HG02610 (cell line): ENCODE measurements at regions not wholly inside any gene's neighbourhood (a gene's known extent, or its start where the extent isn't known, plus 50 kb on each side); places are given as distances from the start of the nearest gene placed in this dataset.

ENCODE experiments used
- ATAC-seq: cut with Tn5 transposase; IDR thresholded peaks from one replicate; pipeline ENCODE4 v1.9.1; 2021; ENCODE audit warnings: mild to moderate bottlenecking, moderate library complexity; ENCODE audit not compliant: unreplicated experiment

DNA sequence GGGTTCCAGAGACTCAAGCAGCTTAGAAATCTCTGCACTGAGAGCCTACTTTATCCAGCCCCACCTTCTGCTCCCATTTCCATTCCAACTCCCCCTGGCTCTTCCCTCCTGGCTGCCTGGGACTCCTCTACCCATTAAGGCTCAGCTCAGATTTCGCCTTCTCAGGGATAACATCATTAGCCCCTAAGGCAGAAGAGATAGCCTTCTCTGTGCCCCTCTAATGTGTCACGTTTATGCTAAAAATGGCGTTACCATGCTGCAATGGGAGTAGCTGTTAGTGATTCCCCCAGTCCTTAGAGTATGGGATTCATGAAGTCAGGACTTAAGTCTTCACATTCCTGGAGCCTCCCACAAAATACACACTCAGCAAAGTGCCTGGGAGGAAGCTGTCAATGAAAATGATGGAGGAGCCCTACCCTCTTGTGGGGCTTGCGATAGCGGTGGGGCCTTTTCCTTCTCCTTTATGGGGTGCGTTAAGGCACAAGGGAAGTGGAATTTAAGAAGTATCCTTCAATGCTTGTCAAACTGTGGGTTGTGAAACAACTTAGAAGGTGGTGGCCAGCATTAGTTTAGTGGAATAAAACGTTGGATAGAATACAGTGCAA is 144.7 kb upstream of the COPS8 start:
- ATAC-seq: no peak

DNA sequence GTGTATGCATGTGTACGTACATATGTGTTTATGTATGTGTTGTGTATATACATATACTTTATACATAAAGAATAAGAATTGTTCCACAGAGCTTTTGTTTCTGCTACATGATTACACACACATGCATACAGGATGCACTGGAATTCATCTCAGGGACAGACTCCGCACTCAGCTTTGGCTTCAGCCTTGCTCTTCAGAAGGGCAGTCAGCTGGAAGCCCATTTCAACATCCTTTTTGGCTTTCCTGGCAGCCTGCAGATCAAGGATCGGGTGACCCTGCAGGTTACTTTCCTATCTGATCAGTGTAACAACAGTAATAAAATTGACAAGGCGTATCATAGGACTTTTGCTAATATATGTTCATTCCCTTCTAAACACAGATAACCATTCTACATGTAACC is 144.1 kb upstream of the COPS8 start:
- ATAC-seq: no peak

DNA sequence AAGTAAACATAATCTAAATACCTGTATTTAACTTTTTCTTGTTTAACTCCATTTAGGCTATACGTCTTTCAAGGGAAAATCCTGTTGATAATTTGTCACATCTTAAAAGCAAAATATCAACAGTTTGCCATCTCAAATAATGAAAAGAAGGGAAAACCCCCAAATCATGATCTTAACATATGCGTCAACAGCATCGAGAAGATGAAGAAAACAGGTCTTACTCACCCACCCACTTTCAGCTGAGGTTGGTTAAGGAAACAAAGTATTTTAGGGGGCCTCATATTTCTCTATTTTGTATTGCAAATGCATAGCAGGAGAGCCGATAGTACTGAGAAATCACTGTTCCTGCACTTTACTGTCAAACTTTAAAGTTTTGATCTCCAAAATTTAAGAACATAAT is 143.1 kb upstream of the COPS8 start:
- no peak for ATAC-seq

DNA sequence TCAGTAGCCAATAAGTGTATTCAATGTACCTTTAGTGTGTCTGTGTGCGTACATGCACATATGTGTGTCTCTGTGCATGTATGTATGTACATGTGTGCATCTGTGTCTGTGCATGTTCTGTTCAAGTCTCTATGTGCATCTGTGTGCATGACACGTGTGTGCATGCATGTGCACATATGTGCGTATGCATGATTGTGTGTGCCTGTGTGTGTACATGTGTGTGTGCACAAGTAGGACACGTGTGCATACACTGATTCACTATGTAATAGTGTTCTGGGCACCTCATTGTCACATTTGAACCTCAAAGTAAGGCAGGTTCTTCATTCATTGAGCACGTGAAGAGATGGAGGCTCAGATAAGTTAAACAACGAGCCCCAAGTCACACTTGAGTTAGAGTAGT is 142.6 kb upstream of the COPS8 start:
- no peak for ATAC-seq

DNA sequence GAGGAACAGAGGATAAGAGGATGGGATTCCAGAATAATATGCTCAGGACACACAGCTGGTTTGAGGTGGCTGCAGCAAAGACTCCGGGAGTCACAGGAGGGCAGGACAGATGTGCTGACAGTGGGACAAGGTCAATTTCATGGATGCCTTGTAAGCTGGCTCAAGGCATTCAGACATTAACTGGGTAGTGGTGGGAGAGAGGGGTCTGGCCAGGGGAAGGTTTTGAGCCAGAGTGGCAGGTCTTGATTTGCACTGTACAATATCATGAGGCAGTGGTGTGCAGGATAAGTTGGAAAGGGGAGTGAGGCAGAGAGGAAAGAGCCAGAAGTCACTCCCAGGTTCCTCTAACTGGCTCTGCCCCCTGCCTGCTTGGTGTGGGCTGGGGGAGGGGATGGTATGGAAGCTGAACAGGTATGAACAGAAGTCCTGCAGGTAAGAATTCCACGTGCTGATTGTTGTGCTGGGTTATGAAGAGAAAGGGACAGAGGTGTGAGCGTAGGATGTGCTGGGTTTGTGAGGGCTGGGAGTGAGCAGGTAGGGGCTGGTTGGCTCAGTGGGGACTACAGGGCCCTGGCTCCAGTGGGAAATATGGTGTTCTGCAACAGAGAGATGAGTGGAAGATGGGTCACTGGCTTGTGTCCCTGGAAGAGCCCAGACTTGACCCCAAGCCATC is 141.7 kb upstream of the COPS8 start:
- ATAC-seq: no peak

- ATAC-seq: no peak
Measured at GRCh38 chr2:236944561-236944960, 141.1 kb upstream of the COPS8 start.

GRCh38 chr2:236945431-236946016 is 140.2 kb upstream of the COPS8 start:
- no peak for ATAC-seq

- ATAC-seq: no peak
Measured at GRCh38 chr2:236946871-236947270, 138.8 kb upstream of the COPS8 start.

DNA sequence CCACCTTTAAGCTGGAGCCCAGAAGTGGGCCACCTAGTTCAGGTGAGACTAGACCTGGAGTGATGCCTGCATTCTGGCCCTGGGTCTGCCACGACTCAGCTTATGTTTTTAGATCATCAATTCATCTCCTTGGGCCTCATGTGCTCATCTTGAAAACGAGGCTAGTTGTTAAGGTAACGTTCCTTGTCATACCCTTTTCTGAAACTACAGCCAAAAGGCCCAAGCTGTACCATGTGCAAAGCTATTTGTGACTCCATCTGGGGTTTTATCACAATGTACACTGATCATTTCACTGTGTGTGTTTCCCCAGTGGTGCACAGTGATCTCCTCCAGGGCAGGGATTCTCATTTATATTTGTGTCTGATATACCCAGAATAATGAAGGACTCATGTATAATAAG is 138.4 kb upstream of the COPS8 start:
- no peak for ATAC-seq

- ATAC-seq: no peak
Measured at GRCh38 chr2:236947896-236948295, 137.8 kb upstream of the COPS8 start.

DNA sequence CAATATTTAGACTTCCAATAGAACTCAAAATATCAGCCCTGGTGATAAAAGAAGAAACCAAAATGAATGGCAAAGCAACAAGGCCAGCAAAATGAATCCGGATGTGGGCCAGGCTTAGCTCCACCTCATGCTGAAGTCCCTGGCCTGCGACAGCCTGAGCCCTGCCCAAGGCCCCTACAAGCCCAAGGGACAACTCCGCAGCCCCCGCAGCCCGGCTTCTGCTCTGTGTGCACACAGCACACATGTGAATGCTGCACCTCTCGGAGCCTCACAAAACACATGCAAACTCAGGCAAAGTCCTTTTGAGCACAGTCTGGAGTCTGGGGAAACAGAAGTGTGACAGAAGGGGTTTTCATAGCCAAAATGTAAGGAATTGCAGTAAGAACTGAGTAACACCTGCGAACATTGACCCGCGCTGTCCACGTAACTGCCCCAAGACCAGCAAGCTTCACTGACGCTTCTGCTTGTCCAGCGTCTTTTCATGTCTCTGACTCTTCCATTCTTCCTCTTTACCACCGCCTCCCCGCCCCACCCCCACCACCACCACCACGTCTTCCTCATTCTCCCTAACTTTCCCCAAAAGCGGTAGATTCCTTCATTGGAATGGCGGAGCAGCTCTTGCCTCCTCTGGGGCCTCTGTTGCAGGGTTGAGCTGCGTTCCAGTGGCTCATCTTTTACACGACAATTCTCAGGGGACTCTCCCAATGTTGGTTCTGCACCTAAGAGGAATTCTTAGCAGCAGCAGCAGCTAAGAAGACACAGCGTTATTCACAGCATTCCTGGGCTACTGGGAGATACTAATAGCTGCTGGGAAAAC is 136.4 kb upstream of the COPS8 start:
- ATAC-seq: no peak

DNA sequence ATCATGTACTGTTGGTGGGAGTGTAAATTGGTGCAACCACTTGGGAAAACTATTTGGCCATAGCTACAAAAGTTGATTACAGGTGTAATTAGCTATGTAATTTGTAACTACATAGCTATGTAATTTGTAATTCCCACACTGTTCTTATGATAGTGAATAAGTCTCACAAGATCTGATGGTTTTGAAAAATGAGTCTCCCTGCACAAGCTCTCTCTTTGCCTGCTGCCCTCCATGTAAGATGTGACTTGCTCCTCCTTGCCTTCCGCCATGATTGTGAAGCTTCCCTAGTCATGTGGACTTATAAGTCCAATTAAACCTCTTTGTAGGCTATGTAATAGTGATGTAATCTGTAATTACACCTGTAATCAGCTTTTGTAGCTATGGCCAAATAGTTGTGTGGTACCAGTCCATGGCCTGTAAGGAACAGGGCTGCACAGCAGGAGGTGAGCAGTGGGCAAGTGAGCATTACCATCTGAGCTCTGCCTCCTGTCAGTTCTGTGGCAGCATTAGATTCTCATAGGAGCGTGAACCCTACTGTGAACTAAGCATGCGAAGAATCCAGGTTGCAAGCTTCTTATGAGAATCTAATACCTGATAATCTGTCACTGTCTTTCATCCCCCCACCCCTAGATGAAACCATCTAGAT is 133.7 kb upstream of the COPS8 start:
- no peak for ATAC-seq

DNA sequence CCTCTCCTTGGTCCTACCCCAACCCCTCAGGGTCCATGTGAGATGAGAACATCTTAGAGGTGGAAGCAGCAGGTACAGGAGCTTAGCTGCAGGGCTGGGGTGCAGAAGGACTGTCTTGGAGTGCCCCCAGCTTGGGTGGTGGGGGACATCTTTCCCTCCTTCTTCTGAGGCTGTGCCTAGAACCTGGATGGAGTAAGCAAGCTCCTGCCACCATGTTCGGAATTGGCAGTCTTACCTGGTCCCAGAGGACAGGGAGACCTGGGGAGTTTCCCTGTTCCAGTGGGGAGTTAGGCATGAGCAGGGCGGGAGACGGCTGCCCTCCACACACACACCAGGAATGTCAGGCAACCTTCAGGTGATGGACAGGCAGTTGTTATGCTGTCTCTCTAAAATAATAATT is 131.0 kb upstream of the COPS8 start:
- no peak for ATAC-seq

GRCh38 chr2:236955521-236956030 is 130.1 kb upstream of the COPS8 start:
- no peak for ATAC-seq

GRCh38 chr2:236956031-236956618 is 129.6 kb upstream of the COPS8 start:
- no peak for ATAC-seq

- no peak for ATAC-seq
Measured at GRCh38 chr2:236956641-236957040, 129.0 kb upstream of the COPS8 start.

DNA sequence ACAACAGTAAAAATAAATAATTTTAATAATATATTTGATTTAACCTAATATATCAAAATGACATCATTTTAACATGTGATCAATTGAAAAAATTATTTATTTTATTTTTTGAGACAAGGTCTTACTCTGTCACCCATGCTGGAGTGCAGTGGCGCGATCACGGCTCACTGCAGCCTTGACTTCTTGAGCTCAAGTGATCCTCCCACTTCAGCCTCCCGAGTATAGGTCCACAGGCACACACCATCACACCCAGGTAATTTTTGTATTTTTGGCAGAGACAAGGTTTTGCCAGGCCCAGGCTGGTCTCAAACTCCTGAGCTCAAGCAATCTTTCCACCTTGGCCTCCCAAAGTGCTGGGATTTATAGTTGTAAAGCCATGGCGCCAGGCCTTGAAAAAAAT is 126.7 kb upstream of the COPS8 start:
- ATAC-seq: no peak

- ATAC-seq: no peak
Measured at GRCh38 chr2:236959876-236960275, 125.8 kb upstream of the COPS8 start.

GRCh38 chr2:236960531-236960930 is 125.2 kb upstream of the COPS8 start:
- ATAC-seq: no peak

DNA sequence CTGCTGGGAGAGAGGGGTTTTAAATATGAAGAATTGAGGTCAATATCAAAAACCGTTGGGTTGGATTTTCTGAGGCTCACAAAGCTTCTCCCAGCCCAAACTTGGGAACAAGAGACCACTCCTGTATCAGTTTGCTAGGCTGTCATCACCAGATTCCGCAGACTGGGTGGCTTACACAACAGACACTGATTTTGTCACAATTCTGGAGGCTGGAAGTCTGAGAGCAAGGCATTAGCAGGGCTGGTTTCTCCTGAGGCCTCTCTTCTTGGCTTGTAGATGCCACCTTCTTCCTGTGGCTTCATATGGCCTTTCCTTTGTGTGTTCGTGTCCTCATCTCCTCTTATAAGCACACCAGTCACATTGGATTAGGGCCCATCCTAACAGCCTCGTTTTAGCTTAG is 122.9 kb upstream of the COPS8 start:
- ATAC-seq: no peak
